HG03280 (cell line): ENCODE measurements at regions not wholly inside any gene's neighbourhood (a gene's known extent, or its start where the extent isn't known, plus 50 kb on each side); places are given as distances from the start of the nearest gene placed in this dataset.
"Not testable (repeated sequence)": the region's sequence is repeated elsewhere in the genome, so short reads cannot be mapped to it uniquely, and the experiment has no call there.

Source experiments
- ATAC-seq: cut with Tn5 transposase; IDR thresholded peaks from one replicate; pipeline ENCODE4 v1.9.1; 2021; ENCODE audit warnings: mild to moderate bottlenecking, moderate library complexity; ENCODE audit not compliant: unreplicated experiment

GRCh38 chr9:29038332-29038731 lies 1465.1 kb upstream of the C9orf72 start:
- no peak for ATAC-seq

DNA sequence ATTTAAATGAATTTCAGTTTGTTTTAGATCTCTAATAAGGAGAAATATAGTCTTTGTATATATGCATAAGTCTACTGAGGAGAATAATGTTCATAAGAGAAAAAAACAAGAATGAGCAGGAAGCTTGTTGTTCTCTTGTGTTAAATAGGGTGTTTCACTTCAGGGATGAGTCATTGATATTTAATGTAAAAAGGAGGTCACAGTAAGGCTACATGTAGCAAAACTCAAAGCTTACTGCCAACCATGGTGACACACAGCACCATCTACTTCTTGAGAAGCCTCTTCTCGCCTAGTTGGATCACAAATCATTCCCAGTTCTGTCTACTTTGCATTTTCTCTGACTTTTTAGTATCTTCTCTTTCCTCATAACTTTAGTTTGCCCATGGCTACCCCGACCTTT lies 1466.0 kb upstream of the C9orf72 start:
- no peak for ATAC-seq

DNA sequence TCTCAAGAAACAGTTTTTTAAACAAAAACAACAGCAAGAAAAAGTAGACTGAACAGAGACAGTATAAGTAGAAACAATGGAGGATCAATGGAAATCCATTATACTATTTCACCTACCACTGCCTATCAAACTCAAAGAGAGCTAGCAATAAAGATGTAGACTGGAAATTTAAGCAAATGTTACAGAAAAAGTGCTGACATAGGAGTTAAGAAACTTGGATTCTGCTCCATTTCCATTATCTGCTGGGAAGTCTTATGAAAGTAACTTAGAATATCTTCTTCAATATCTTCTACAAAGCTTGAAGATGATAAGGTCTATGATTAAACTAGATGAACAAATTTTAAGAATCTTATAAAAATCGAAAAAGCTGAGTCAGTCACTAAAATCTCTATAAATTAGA lies 1469.8 kb upstream of the C9orf72 start:
- no peak for ATAC-seq

DNA sequence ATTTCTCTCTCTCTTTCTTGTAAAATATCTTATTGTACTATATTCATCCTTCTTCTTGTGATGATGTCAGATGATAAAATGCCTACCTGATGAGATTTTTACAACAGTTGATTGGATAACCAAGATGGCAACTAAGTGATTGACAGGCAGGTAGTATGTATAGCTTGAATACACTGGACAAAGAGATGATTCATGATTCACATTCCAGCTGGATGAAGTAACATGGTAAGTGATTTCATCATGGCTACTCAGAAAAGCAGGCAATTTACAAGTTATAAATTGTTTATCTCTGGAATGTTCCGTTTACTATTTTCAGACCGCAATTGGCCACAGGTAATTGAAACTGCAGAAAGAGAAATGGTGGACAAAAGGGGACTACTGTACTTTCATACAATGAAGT lies 1471.7 kb upstream of the C9orf72 start:
- no peak for ATAC-seq

DNA sequence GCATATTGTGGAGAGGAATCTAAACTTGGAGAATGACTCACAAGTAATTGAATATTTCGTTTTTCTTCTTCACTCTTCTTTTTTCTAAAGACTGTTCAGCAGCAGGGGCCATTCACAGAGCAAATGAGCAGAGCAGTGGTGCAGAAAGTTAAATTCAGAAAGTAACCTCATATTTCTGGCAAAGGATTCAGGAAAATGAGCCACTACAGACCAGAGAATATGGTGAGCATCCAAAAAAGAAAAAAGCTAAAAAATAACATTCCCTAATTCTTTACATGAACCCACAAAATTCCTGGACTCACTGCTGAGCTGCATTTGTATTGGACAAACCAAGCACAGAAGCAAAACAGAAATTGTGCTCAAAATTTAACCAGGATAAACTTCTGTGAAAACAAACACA lies 1486.8 kb upstream of the C9orf72 start:
- no peak for ATAC-seq

- no peak for ATAC-seq
Measured at GRCh38 chr9:29062446-29062845, 1489.2 kb upstream of the C9orf72 start.

DNA sequence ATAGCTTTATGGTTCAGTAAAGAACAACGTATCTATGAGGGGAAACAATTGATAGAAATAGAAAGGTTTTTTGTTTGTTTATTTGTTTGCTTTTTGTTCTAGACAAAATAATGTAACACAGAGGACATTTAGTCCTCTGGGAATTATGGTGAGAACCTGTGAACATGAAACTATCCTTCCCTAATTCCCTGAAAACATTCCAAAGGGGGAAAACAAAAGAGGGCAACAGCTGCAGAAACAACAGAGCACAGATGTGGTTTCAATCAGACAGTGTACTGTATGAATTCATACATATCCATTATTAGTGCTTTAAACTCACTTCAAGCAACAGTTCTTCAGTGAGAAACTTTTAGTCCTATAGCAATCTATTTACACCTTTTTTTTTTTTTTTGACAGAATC lies 1489.8 kb upstream of the C9orf72 start:
- no peak for ATAC-seq

DNA sequence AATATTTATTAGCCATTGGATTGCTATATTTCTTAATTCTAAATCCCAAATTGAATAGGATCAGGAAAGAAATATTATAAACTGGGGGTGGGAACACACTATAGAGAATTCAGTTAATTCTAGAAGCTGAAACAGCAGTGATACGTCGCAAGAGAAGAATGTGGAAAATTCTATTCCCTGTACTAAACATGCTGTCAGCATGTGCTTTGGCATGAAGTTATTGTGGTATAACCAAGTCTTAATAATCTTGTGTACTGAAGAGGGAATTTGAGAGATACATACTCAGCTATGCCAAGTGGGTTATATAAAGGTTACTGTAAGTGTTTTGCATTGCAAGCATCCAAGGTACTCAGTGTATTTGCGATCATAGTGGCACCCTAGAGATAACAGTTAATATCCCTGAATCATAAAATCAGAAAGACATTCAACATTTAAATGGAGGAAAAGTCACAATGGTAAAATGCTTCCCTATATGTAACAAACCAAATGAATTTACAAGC lies 1492.9 kb upstream of the C9orf72 start:
- no peak for ATAC-seq

DNA sequence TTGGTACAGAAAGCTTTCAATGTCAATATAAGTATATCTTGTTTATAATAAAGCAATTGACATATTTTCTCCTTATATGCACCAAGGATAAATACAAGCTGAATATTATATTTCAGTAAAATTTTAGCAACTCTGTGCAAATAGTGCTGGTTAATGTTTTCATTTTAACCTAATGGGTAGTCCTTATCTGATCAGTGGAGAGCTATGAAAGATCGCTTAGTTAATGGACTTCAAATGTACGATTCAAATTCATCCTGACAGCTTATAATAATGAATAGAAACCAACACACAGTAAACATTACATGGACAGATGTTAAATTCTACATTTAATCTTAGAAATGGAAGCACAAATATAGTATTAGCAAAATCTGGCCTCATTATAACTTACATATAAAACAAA lies 1495.2 kb upstream of the C9orf72 start:
- ATAC-seq: no peak

DNA sequence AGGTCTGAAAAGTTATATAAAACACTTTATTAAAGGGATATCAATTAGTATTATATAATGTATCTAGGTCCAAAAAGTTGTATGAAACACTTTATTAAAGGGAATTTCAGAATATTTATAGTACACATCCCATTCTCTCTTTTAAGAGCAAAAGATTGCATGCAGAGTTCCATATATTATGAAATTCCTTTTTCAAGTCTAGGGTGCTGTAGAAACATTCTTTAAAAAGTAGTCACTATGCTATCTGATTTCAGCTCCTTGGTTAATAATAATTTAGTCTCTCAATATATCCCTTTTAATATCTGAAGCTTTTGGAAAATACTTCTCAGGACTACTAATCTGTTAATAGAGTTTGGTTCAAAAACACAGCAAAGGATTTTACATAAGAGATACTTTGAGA lies 1496.1 kb upstream of the C9orf72 start:
- no peak for ATAC-seq

DNA sequence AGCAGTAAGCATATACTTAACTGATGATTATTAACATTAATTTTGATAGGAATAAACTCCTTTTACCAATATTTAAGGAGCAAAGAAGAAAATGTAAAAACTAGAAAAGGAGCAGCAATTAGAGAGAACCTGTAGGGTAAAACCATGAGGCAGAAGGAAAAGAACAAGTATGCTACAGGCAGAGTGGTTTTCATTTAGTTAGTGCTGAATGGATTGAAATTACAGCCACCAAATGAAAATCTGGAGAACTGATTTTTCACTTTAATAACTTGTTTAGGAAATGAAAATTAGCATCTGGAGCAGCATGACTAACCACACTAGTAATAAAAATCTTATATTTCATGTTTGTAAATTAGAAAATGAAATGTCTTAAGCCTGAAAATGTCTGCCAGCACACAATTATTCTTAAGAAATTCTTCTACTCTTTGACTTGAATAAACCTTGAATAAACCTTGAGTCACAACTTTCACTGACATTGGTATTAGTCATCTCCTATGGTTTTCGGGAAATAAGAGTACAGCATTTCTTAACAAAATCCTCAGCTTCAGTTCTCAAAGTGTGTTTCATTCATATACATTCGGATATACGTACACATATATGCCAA lies 1504.9 kb upstream of the C9orf72 start:
- ATAC-seq: no peak

DNA sequence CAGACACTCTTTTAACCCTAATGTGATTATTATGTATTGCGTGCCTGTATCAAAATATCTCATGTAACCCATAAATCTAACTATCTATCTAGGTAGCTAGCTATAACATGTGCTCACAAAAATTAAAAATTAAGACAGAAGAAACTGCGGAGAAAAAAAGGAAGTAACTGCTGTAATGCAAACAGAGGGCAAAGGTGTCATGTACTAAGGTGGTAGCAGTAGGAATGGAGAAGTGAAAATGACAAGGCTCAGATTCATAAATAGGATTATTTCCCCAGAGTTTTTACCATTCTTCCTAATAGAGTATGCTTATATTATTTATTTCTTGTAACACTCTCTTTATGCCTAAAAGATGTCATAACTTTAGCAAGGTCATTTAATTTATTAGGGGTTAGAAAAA lies 1527.5 kb upstream of the C9orf72 start:
- no peak for ATAC-seq

- not testable (repeated sequence) for ATAC-seq
Measured at GRCh38 chr9:29104166-29104565, 1530.9 kb upstream of the C9orf72 start.

DNA sequence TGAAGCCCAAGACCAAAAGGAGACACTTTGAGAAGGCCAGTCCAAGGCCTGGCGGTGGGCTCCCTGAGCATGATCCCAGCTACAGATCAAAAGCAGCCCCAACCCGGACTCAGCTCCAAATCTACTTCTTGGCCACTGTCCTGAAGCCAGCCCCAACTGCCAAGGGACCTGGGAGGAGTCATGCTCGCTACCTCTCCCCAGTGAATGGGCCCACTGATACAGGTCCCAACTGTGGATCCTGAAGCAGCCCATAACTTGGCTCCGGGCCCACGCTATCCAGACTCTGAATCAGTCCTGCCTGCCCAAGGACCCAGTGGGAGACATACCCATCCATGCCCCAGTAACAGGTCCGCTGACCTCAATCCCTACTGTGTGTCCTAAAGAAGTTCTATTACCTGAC lies 1545.3 kb upstream of the C9orf72 start:
- no peak for ATAC-seq

GRCh38 chr9:29126783-29127182 lies 1553.5 kb upstream of the C9orf72 start:
- no peak for ATAC-seq

- no peak for ATAC-seq
Measured at GRCh38 chr9:29129763-29130162, 1556.5 kb upstream of the C9orf72 start.

GRCh38 chr9:29144476-29144875 lies 1571.2 kb upstream of the C9orf72 start:
- no peak for ATAC-seq

DNA sequence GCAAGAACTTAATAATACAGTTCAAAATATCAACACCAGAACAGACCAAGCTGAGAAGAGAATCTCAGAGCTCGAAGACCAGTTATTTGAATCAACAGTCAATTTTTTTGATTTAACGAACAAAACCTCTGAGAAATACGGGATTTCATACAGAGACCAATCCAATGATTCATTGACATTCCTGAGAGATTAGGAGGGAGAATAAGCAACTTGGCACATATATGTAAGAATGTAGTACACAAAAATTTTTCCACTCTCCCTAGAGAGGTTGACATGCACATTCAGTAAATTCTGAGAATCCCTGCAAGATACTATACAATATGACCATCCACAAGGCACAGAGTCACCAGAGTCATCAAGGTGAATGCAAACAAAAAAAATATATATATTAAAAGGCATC lies 1577.3 kb upstream of the C9orf72 start:
- no peak for ATAC-seq

DNA sequence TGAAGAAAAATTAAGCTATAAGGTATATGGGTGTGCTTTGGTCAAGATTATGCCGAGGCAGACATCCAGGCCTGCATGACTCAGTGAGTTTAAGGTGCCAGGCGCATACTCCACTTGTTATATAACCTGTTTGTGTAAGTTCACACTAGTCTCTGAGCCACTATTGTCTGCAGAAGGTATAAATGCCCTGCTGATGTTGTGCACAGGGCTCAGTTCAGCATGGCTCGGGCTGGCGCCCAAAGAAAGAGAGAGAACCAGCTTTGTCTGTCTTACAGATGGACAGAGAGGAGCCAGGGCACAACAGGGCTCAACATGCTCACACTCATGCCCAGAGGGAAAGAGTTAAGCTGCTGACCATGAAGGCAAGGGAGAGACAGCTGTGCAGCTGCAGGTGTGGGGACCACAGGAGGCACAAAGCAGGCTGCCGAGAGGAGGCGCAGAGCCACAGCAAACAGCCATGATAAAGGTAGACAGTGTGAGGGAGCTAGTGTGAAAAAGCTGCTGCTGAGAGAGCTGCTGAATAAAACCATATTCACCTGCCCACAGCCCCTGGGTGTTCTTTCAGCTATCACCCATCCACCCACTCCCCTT lies 1587.6 kb upstream of the C9orf72 start:
- ATAC-seq: no peak

GRCh38 chr9:29174136-29174535 lies 1600.9 kb upstream of the C9orf72 start:
- no peak for ATAC-seq

GRCh38 chr9:29176231-29176630 lies 1603.0 kb upstream of the C9orf72 start:
- no peak for ATAC-seq

DNA sequence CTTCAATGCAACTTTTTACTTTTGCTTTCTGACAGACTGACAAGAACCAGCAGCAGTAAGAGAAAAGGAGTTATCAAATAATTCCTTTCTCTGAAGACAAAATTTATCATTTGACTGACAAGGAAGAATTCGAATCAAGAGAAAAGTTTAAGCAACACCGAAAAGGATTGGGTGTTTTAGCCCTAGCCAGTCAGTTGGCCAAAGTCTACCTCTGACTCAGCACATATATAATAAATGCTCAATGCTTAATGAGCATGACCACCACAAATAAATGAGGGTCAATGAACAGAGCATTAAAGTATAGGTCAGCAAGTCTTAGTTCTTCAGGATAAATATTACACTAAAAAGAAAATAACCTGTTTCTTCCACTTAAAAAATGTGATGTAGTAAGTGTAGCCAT lies 1603.5 kb upstream of the C9orf72 start:
- ATAC-seq: no peak

- no peak for ATAC-seq
Measured at GRCh38 chr9:29183971-29184370, 1610.7 kb upstream of the C9orf72 start.
